CD1c-positive myeloid dendritic cell (primary cell): ENCODE measurements at regions not wholly inside any gene's neighbourhood (a gene's known extent, or its start where the extent isn't known, plus 50 kb on each side); places are given as distances from the start of the nearest gene placed in this dataset.
A peak's percentile ranks its signal among the peaks of the same experiment; 100 is the strongest.
"Not testable (repeated sequence)": the region's sequence is repeated elsewhere in the genome, so short reads cannot be mapped to it uniquely, and the experiment has no call there.

Experiments used
- DNase-seq: peaks from one replicate; pipeline ENCODE4 v3.0.0-alpha.2; 2016; ENCODE audit errors: extremely low spot score

- no peak for DNase-seq
Observed at GRCh38 chr14:65153101-65153500, 50.8 kb upstream of the MAX start.

- DNase-seq, result peak; percentile 80
Observed at GRCh38 chr14:65156568-65157366, 54.5 kb upstream of the MAX start.

GRCh38 chr14:65159281-65160062 lies 57.2 kb upstream of the MAX start:
- DNase-seq, result no peak

- no peak for DNase-seq
Observed at GRCh38 chr14:65160091-65160490, 57.8 kb upstream of the MAX start.

- DNase-seq, result no peak
Observed at GRCh38 chr14:65162031-65162430, 59.7 kb upstream of the MAX start.

- DNase-seq, result peak; percentile 66
Observed at GRCh38 chr14:65164068-65164824, 61.9 kb upstream of the MAX start.

GRCh38 chr14:65164825-65165135 lies 62.5 kb upstream of the MAX start:
- DNase-seq, result no peak

- DNase-seq, result peak; percentile 47
Observed at GRCh38 chr14:65167072-65167645, 64.8 kb upstream of the MAX start.

- no peak for DNase-seq
Observed at GRCh38 chr14:65168840-65169239, 66.5 kb upstream of the MAX start.

GRCh38 chr14:65169351-65169750 lies 67.0 kb upstream of the MAX start:
- no peak for DNase-seq

- DNase-seq, result no peak
Observed at GRCh38 chr14:65170318-65170717, 68.0 kb upstream of the MAX start.

GRCh38 chr14:65170768-65171507 lies 68.6 kb upstream of the MAX start:
- DNase-seq, result peak; percentile 35

GRCh38 chr14:65173973-65174693 lies 71.8 kb upstream of the MAX start:
- no peak for DNase-seq

- DNase-seq, result no peak
Observed at GRCh38 chr14:65174783-65175182, 72.5 kb upstream of the MAX start.

GRCh38 chr14:65177551-65177950 lies 75.2 kb upstream of the MAX start:
- no peak for DNase-seq

GRCh38 chr14:65179231-65179630 lies 76.9 kb upstream of the MAX start:
- DNase-seq, result not testable (repeated sequence)

GRCh38 chr14:65179918-65180724 lies 77.8 kb upstream of the MAX start:
- peak; percentile 51 for DNase-seq

- DNase-seq, result no peak
Observed at GRCh38 chr14:65180725-65181025, 78.4 kb upstream of the MAX start.

- DNase-seq, result no peak
Observed at GRCh38 chr14:65184032-65184764, 81.9 kb upstream of the MAX start.
